Erythroblast (primary cell): ENCODE measurements at regions not wholly inside any gene's neighbourhood (a gene's known extent, or its start where the extent isn't known, plus 50 kb on each side); places are given as distances from the start of the nearest gene placed in this dataset.

Experiments used
- GATA1 ChIP-seq: IDR thresholded peaks from 2 replicates; pipeline ENCODE4 v1.6.1; 2011; ENCODE audit warnings: low read depth, mild to moderate bottlenecking, control low read depth, low read length, moderate library complexity
- POLR2A ChIP-seq: IDR thresholded peaks from 2 replicates; pipeline ENCODE4 v1.6.1; 2011; ENCODE audit warnings: mild to moderate bottlenecking, low read length

- TF ChIP-seq POLR2A (no peak), GATA1 (no peak)
Observed at GRCh38 chr2:138390316-138390945, 111.1 kb upstream of the SPOPL start.
